IPS DF 6.9 (cell line): ENCODE measurements at regions not wholly inside any gene's neighbourhood (a gene's known extent, or its start where the extent isn't known, plus 50 kb on each side); places are given as distances from the start of the nearest gene placed in this dataset.

Source experiments
- DNase-seq: peaks from one replicate; pipeline ENCODE4 v3.0.0-alpha.2; 2013; ENCODE audit warnings: low read depth, low spot score
- H3K27ac ChIP-seq: one replicate; pipeline ENCODE4 v1.5.1; 2013; ENCODE audit warnings: low read length, control low read depth
- H3K27me3 ChIP-seq: 2 replicates; pipeline ENCODE4 v1.6.1; 2013; ENCODE audit warnings: mild to moderate bottlenecking, low read length; ENCODE audit not compliant: control insufficient read depth, insufficient read depth
- H3K36me3 ChIP-seq: 2 replicates; pipeline ENCODE4 v1.6.1; 2013; ENCODE audit warnings: low read length; ENCODE audit not compliant: control insufficient read depth, insufficient read depth
- H3K4me1 ChIP-seq: 2 replicates; pipeline ENCODE4 v1.6.1; 2013; ENCODE audit warnings: low read length; ENCODE audit not compliant: control insufficient read depth, insufficient read depth
- H3K4me3 ChIP-seq: 2 replicates; pipeline ENCODE4 v1.5.1; 2013; ENCODE audit warnings: mild to moderate bottlenecking, low read length
- H3K9me3 ChIP-seq: 2 replicates; pipeline ENCODE4 v1.6.1; 2013; ENCODE audit warnings: low read length, inconsistent platforms; ENCODE audit not compliant: control insufficient read depth, insufficient read depth
- WGBS: extraction: QIAGEN DNeasy Blood & Tissue Kit; methylation state at CpG from one replicate; pipeline ENCODE4 v1.1.7; 2013; ENCODE audit warnings: mixed read lengths, missing lambda C conversion rate; ENCODE audit not compliant: insufficient read length, insufficient coverage; 5-methylcytosine and 5-hydroxymethylcytosine counted together

GRCh38 chr2:226031647-226032501, 632.4 kb downstream of the NYAP2 start:
- Histone ChIP-seq H3K36me3 (no peaks in the 10 kb centered on the region), H3K27ac (no peak overlapping the region), H3K4me1 (no peaks in the 10 kb centered on the region), H3K27me3 (no peaks in the 10 kb centered on the region), H3K4me3 (no peak overlapping the region), H3K9me3 (no peaks in the 10 kb centered on the region)
- no CpG with 5 or more reads among the region's 6 CpGs for WGBS
- no peak for DNase-seq

DNA sequence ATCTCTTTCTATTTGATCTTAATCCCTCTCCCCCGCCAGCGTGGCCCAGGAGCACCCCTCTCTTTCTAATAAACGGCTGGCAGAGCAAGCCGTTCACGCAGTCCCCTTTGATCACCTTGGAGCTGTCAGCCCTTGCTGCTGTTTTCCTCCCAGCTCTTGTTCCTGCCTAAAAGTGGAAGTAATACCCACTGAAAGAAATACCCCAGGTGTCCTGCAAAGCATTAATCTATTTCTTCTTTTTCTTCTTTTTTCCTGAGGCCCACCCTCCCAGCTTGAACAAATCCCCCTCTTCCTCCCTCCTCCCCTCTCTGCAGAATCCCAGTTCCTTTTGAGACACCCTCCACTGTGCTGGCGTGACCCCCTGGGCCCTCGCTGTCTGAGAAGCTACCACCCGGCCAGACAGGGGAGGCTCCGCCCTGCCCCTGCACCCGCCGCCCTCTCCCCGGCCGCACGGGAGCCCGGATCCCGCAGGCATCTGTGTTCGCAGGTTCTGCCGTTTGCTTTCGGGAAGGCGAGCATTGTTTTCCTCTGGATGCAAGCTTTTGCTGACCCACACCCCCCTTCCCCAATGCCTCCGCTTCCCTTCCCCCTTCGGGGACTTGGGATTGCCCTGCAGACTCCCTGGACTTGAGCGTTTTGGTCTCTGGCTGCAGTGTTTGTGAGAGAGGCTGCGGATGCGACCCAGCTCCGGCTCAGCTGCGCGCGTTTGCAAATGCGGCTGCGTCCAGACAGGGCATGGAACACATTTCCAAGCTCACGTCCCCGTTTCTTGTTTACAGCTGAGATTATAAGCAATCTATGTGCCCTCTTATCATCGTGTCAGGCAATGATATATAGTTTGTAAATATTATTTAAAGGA, 631.5 kb downstream of the NYAP2 start:
- H3K36me3 ChIP-seq, result no peaks in the 10 kb centered on the region
- H3K27ac ChIP-seq, result no peak overlapping the region
- peak overlapping the region; percentile 54; the same call in 1 of the 2 replicates for H3K4me3 ChIP-seq
- H3K27me3 ChIP-seq, result no peaks in the 10 kb centered on the region
- no peaks in the 10 kb centered on the region for H3K9me3 ChIP-seq
- no peaks in the 10 kb centered on the region for H3K4me1 ChIP-seq
- no peak for DNase-seq
- WGBS, result no CpG with 5 or more reads among the region's 34 CpGs

GRCh38 chr2:226030369-226030768, 630.9 kb downstream of the NYAP2 start:
- DNase-seq, result no peak
- Histone ChIP-seq H3K4me3 (no peak overlapping the region; the same call in 1 of the 2 replicates), H3K4me1 (no peaks in the 10 kb centered on the region), H3K36me3 (no peaks in the 10 kb centered on the region), H3K27ac (no peak overlapping the region), H3K27me3 (no peaks in the 10 kb centered on the region), H3K9me3 (no peaks in the 10 kb centered on the region)
- WGBS, result no CpG with 5 or more reads among the region's 8 CpGs

DNA sequence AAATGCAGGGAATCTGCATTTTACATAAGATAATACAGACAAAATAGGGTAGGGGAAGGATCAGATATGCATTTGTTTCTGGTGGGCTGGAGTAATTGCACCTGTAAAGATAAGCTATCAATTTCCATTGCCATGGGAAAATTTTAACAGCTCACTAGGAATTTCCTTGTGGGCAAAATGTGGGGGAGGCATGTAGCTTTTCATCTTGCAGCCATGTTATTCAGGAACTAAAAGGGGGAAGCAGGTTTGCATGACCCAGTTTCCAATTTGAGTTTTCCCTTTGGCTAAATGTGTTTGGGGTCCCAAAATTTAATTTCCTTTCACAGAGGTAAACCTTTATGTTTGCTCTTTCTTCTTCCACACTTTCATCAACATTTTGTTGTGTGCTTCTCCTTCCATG, 624.4 kb downstream of the NYAP2 start:
- Histone ChIP-seq H3K36me3 (no peaks in the 10 kb centered on the region), H3K4me3 (no peak overlapping the region), H3K27me3 (no peaks in the 10 kb centered on the region), H3K4me1 (no peaks in the 10 kb centered on the region), H3K9me3 (no peaks in the 10 kb centered on the region), H3K27ac (no peak overlapping the region)
- no peak for DNase-seq

- no peak overlapping the region for H3K27ac ChIP-seq
- WGBS, result no CpG with 5 or more reads among the region's 5 CpGs
- peak; percentile 20 for DNase-seq
Observed at GRCh38 chr2:226023383-226023782, 623.9 kb downstream of the NYAP2 start.

DNA sequence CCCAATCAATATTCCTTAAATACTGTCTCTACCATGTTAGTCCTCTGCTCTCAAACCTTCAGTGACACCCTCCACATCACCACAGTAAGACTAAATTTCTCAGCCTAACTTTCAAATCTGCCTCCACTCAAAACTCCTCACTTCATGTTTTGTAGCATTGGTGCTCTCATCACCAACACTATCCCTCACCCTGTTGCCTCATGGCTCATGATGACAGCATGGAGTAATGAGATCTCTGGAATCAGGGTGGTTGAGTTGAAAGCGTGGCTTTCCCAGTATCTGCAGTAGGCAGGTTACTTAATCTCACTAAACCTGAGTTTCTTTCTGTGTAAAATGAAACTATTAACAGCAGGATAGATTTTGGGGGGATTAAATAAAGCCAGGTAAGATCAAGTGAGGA, 621.4 kb downstream of the NYAP2 start:
- no CpG with 5 or more reads among the region's 1 CpG for WGBS
- H3K27ac ChIP-seq, result no peak overlapping the region
- peaks cover 2% of the 10 kb centered on the region; the same call in 1 of the 2 replicates for H3K9me3 ChIP-seq
- H3K4me1 ChIP-seq, result no peaks in the 10 kb centered on the region
- no peaks in the 10 kb centered on the region for H3K27me3 ChIP-seq
- no peak overlapping the region for H3K4me3 ChIP-seq
- no peak for DNase-seq
- H3K36me3 ChIP-seq, result no peaks in the 10 kb centered on the region

More at GRCh38 chr2:226023383-226023782, 623.9 kb downstream of the NYAP2 start:
- H3K4me1 ChIP-seq, result no peaks in the 10 kb centered on the region
- H3K4me3 ChIP-seq, result no peak overlapping the region
- H3K36me3 ChIP-seq, result no peaks in the 10 kb centered on the region
- H3K27me3 ChIP-seq, result no peaks in the 10 kb centered on the region
- peaks cover 2% of the 10 kb centered on the region; the same call in 1 of the 2 replicates for H3K9me3 ChIP-seq

- Histone ChIP-seq H3K27ac (no peak overlapping the region), H3K4me3 (no peak overlapping the region)
Observed at GRCh38 chr2:226020176-226020575, 620.7 kb downstream of the NYAP2 start.

GRCh38 chr2:226018641-226019040, 619.1 kb downstream of the NYAP2 start:
- H3K4me3 ChIP-seq, result no peak overlapping the region
- H3K36me3 ChIP-seq, result no peaks in the 10 kb centered on the region
- peaks cover 2% of the 10 kb centered on the region; the same call in 1 of the 2 replicates for H3K9me3 ChIP-seq
- no peaks in the 10 kb centered on the region for H3K27me3 ChIP-seq
- H3K27ac ChIP-seq, result no peak overlapping the region
- no peaks in the 10 kb centered on the region for H3K4me1 ChIP-seq
- no peak for DNase-seq
- no CpG with 5 or more reads among the region's 2 CpGs for WGBS

More at GRCh38 chr2:226020176-226020575, 620.7 kb downstream of the NYAP2 start:
- H3K9me3 ChIP-seq, result peaks cover 2% of the 10 kb centered on the region; the same call in 1 of the 2 replicates
- no peaks in the 10 kb centered on the region for H3K4me1 ChIP-seq
- H3K36me3 ChIP-seq, result no peaks in the 10 kb centered on the region
- H3K27me3 ChIP-seq, result no peaks in the 10 kb centered on the region
- DNase-seq, result no peak

- no CpG with 5 or more reads among the region's 2 CpGs for WGBS
- H3K27ac ChIP-seq, result no peak overlapping the region
- H3K27me3 ChIP-seq, result no peaks in the 10 kb centered on the region
- no peaks in the 10 kb centered on the region for H3K4me1 ChIP-seq
- no peak for DNase-seq
- no peak overlapping the region for H3K4me3 ChIP-seq
- H3K36me3 ChIP-seq, result no peaks in the 10 kb centered on the region
- peaks cover 2% of the 10 kb centered on the region; the same call in 1 of the 2 replicates for H3K9me3 ChIP-seq
Observed at GRCh38 chr2:226017537-226017936, 618.0 kb downstream of the NYAP2 start.

DNA sequence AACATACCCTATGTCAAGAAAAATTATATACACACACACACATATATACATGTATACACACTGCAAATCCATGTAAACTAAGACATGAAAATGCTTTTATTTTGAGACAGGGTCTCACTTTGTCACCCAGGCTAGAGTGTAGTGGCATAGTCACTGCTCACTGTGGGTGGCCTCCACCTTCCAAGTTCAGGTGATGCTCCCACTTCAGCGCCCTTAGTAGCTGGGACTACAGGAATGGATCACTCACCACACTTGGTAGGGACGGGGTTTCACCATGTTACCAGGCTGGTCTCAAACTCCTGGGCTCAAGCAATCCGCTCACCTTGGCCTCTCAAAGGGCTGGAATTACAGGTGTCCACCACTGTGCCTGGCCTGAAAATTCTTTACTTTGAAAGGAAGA, 617.6 kb downstream of the NYAP2 start:
- no peak overlapping the region for H3K4me3 ChIP-seq
- H3K27me3 ChIP-seq, result no peaks in the 10 kb centered on the region
- DNase-seq, result no peak
- peaks cover 2% of the 10 kb centered on the region; the same call in 1 of the 2 replicates for H3K9me3 ChIP-seq
- H3K4me1 ChIP-seq, result no peaks in the 10 kb centered on the region
- no CpG with 5 or more reads among the region's 3 CpGs for WGBS
- H3K36me3 ChIP-seq, result no peaks in the 10 kb centered on the region
- H3K27ac ChIP-seq, result no peak overlapping the region
